Colonic mucosa (tissue), 4 donors: ENCODE measurements at regions not wholly inside any gene's neighbourhood (a gene's known extent, or its start where the extent isn't known, plus 50 kb on each side); places are given as distances from the start of the nearest gene placed in this dataset.

Experiments used
- DNase-seq: peaks from one replicate; pipeline ENCODE4 v3.0.0-alpha.2; 2020
- H3K27ac ChIP-seq: fragments of 200-600 bp; one replicate; pipeline ENCODE4 v1.8.0; 2021
- H3K27me3 ChIP-seq: fragments of 200-600 bp; one replicate; pipeline ENCODE4 v1.8.0; 2021
- H3K36me3 ChIP-seq: fragments of 200-600 bp; one replicate; pipeline ENCODE4 v1.8.0; 2021
- H3K4me1 ChIP-seq: fragments of 200-600 bp; one replicate; pipeline ENCODE4 v1.8.0; 2021; ENCODE audit warnings: mild to moderate bottlenecking
- H3K4me3 ChIP-seq: fragments of 200-600 bp; one replicate; pipeline ENCODE4 v1.8.0; 2021
- H3K9ac ChIP-seq, 2 donors: one replicate each; pipeline ENCODE4 v1.7.0; 2013; ENCODE audit warnings: control low read depth in 2 of 2, low read depth in 2 of 2, low read length in 2 of 2
- H3K9me3 ChIP-seq: fragments of 200-600 bp; one replicate; pipeline ENCODE4 v1.8.0; 2021
- CTCF ChIP-seq: fragments of 200-600 bp; IDR thresholded peaks from one replicate; pipeline ENCODE4 v1.8.0; 2022; ENCODE audit warnings: antibody characterized with exemption, mild to moderate bottlenecking
- intact Hi-C: fragments of 100-400 bp; cut with DNase I; formaldehyde crosslinking; loops from one replicate; pipeline ENCODE4 v1.14.1; 2022
- donor health status: healthy.
- donor health status: DM: no; HTN: no; CAD: no.
- donor health status: DM: no; HTN: no; CAD: no.

- TF ChIP-seq CTCF = no peak
- Histone ChIP-seq H3K36me3 (no peaks in the 10 kb centered on the region), H3K27me3 (no peaks in the 10 kb centered on the region), H3K27ac (no peak overlapping the region), H3K4me1 (no peaks in the 10 kb centered on the region), H3K4me3 (no peak overlapping the region), H3K9me3 (no peaks in the 10 kb centered on the region), H3K9ac (no peak overlapping the region)
- intact Hi-C loops = no loop called here
- no peak for DNase-seq
These were observed 225.9 kb downstream of the MAFB start for GRCh38 chr20:40463171-40463570.

GRCh38 chr20:40462566-40462965 is 226.5 kb downstream of the MAFB start:
- H3K9me3 ChIP-seq = no peaks in the 10 kb centered on the region
- no peaks in the 10 kb centered on the region for H3K27me3 ChIP-seq
- H3K36me3 ChIP-seq = no peaks in the 10 kb centered on the region
- H3K27ac ChIP-seq = no peak overlapping the region
- H3K4me1 ChIP-seq = no peaks in the 10 kb centered on the region
- intact Hi-C loops = no loop called here
- no peak overlapping the region for H3K4me3 ChIP-seq
- H3K9ac ChIP-seq = no peak overlapping the region
- no peak for DNase-seq
- no peak for TF ChIP-seq CTCF

GRCh38 chr20:40459299-40459698 is 229.7 kb downstream of the MAFB start:
- intact Hi-C loops = no loop called here
- no peak for DNase-seq
- Histone ChIP-seq H3K4me3 (no peak overlapping the region), H3K9me3 (no peaks in the 10 kb centered on the region), H3K4me1 (no peaks in the 10 kb centered on the region), H3K9ac (no peak overlapping the region), H3K27me3 (no peaks in the 10 kb centered on the region), H3K36me3 (no peaks in the 10 kb centered on the region), H3K27ac (no peak overlapping the region)
- no peak for TF ChIP-seq CTCF

GRCh38 chr20:40457404-40457803 is 231.6 kb downstream of the MAFB start:
- Histone ChIP-seq H3K4me1 (no peaks in the 10 kb centered on the region), H3K27me3 (no peaks in the 10 kb centered on the region), H3K4me3 (no peak overlapping the region), H3K9ac (no peak overlapping the region), H3K9me3 (no peaks in the 10 kb centered on the region), H3K36me3 (no peaks in the 10 kb centered on the region), H3K27ac (no peak overlapping the region)
- TF ChIP-seq CTCF = no peak
- no peak for DNase-seq
- intact Hi-C loops = no loop called here

GRCh38 chr20:40452758-40453157 is 236.3 kb downstream of the MAFB start:
- no peak overlapping the region for H3K27ac ChIP-seq
- no peaks in the 10 kb centered on the region for H3K36me3 ChIP-seq
- no peak for DNase-seq
- H3K4me3 ChIP-seq = no peak overlapping the region
- intact Hi-C loops = no loop called here
- no peaks in the 10 kb centered on the region for H3K9me3 ChIP-seq
- H3K4me1 ChIP-seq = no peaks in the 10 kb centered on the region
- H3K9ac ChIP-seq = no peak overlapping the region
- no peak for TF ChIP-seq CTCF
- H3K27me3 ChIP-seq = no peaks in the 10 kb centered on the region

- no peaks in the 10 kb centered on the region for H3K9me3 ChIP-seq
- H3K4me1 ChIP-seq = no peaks in the 10 kb centered on the region
- no peak overlapping the region for H3K9ac ChIP-seq
- no peaks in the 10 kb centered on the region for H3K36me3 ChIP-seq
- no peak for DNase-seq
- no peaks in the 10 kb centered on the region for H3K27me3 ChIP-seq
- intact Hi-C loops = no loop called here
- H3K4me3 ChIP-seq = no peak overlapping the region
- no peak for TF ChIP-seq CTCF
- no peak overlapping the region for H3K27ac ChIP-seq
These were observed 237.5 kb downstream of the MAFB start for GRCh38 chr20:40451552-40451951.
